ENCODE measurements at regions not wholly inside any gene's neighbourhood (a gene's known extent, or its start where the extent isn't known, plus 50 kb on each side); places are given as distances from the start of the nearest gene placed in this dataset.

DNA sequence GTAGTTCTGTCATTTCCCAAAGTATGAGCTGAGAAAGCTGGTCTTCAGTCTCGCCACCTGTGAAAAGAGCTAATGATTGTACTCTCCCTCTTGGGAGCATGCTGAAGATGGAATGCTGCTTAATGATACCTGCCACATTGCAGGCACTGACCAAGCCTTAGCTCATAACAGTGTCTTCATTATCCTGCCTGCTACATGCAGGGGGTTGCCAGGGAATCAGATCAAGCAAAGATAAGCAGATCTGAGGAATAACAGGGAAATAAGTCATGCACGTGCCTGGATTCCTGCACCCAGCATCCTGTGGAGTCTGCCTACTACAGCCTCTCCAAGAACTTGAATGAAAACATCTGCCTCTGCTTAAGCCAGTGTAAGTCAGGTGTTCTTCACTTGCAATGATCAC lies 667.3 kb downstream of the NPHP4 start:
- TF ChIP-seq, protein P1, sequence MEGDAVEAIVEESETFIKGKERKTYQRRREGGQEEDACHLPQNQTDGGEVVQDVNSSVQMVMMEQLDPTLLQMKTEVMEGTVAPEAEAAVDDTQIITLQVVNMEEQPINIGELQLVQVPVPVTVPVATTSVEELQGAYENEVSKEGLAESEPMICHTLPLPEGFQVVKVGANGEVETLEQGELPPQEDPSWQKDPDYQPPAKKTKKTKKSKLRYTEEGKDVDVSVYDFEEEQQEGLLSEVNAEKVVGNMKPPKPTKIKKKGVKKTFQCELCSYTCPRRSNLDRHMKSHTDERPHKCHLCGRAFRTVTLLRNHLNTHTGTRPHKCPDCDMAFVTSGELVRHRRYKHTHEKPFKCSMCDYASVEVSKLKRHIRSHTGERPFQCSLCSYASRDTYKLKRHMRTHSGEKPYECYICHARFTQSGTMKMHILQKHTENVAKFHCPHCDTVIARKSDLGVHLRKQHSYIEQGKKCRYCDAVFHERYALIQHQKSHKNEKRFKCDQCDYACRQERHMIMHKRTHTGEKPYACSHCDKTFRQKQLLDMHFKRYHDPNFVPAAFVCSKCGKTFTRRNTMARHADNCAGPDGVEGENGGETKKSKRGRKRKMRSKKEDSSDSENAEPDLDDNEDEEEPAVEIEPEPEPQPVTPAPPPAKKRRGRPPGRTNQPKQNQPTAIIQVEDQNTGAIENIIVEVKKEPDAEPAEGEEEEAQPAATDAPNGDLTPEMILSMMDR (IDR thresholded peaks at IDR 0.05; ENCODE audit: unreplicated experiment in 3 of 3) = no peak
- H3K4me1 Mint-ChIP-seq = no peaks in the 10 kb centered on the region
- no peak overlapping the region for H3K4me3 Mint-ChIP-seq
- H3K27ac Mint-ChIP-seq = no peak overlapping the region
- H3K27me3 Mint-ChIP-seq (ENCODE audit: low read depth) = peaks cover 21% of the 10 kb centered on the region
- H3K36me3 Mint-ChIP-seq (ENCODE audit: low read depth) = no peaks in the 10 kb centered on the region
- H3K9me3 Mint-ChIP-seq = peaks cover 12% of the 10 kb centered on the region

DNA sequence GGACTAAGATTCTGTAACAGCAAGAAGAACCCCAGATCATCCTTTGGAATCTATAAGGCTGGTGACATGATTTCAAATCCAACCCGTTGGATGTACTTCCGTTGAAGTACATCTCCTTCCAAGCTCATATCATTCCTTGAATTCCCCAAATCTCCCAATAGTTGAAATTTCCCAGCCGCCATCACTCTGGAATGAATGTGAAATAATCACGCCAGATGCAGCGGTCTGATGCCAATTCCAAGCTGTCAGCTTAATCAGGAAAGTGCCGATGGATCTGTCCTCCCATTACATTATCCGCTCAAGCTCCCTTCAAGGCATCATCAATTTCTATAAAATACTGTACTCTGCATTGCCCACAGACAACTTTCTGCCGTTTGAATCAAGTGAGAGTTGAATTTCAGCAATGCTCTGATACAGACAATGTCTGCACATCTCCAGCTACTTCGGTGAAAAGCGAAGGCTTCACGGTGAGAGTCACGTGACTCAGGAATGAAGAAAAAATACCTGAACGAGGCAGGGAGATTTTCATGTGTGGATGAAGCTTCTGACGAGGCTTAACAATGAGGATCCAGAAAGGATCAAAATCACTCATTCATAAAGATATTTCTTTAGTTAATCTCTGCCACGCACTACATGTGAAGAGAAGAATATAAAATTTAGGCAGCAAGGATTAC lies 663.9 kb downstream of the AJAP1 start:
- Mint-ChIP-seq H3K9me3 (peaks cover 6% of the 10 kb centered on the region), H3K27ac (no peak overlapping the region), H3K36me3 (ENCODE audit: low read depth) (no peaks in the 10 kb centered on the region), H3K4me3 (no peak overlapping the region), H3K27me3 (ENCODE audit: low read depth) (peaks cover 32% of the 10 kb centered on the region), H3K4me1 (no peaks in the 10 kb centered on the region)
- TF ChIP-seq, protein P1 (IDR thresholded peaks at IDR 0.05; ENCODE audit: unreplicated experiment in 3 of 3) = no peak

DNA sequence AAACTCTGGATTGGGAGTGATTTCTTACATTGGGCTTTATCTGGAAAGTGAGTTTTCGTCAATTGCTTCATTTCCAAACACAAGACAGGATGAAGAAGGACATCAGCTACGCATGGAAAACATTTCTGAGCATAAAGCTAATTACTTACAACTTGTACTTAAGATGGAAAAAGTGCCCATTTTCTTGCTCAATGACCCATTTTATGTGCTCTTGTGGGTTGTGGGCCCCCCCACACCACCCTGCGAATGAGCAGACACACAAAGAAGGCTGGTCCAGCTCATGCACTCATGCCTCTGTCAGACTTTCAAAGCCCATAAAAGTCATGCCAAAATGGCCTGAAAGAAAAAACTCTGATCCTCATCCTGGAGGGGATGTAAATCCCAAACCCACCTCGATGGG lies 663.0 kb downstream of the AJAP1 start:
- Mint-ChIP-seq H3K36me3 (ENCODE audit: low read depth) (no peaks in the 10 kb centered on the region), H3K27me3 (ENCODE audit: low read depth) (peaks cover 40% of the 10 kb centered on the region), H3K4me3 (no peak overlapping the region), H3K9me3 (peaks cover 6% of the 10 kb centered on the region), H3K4me1 (no peaks in the 10 kb centered on the region), H3K27ac (no peak overlapping the region)
- TF ChIP-seq, protein P1 (IDR thresholded peaks at IDR 0.05; ENCODE audit: unreplicated experiment in 3 of 3) = no peak

DNA sequence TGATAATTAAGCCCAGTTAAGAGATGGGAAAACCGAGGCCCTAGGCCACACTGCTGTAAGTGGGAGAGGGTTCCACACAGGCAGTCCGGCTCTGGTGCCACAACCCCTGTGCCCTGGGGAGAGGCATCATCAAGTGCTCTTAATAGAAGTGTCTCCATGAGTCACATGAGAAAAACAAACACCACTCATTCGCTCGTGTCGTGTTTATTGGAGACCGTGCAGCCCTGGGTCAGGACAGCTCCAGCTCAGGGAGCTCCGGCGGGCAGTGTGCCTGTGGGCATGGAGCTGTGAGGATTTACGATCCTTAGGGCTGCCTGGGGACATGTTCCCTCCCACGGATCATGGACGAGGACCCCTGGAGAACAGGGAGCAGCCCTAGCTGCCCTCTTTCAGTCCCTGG lies 658.5 kb downstream of the AJAP1 start:
- H3K36me3 Mint-ChIP-seq (ENCODE audit: low read depth) = no peaks in the 10 kb centered on the region
- H3K27ac Mint-ChIP-seq = no peak overlapping the region
- H3K4me1 Mint-ChIP-seq = no peaks in the 10 kb centered on the region
- H3K27me3 Mint-ChIP-seq (ENCODE audit: low read depth) = peaks cover 41% of the 10 kb centered on the region
- no peak overlapping the region for H3K4me3 Mint-ChIP-seq
- no peaks in the 10 kb centered on the region for H3K9me3 Mint-ChIP-seq
- TF ChIP-seq, protein P1 (IDR thresholded peaks at IDR 0.05; ENCODE audit: unreplicated experiment in 3 of 3) = no peak

DNA sequence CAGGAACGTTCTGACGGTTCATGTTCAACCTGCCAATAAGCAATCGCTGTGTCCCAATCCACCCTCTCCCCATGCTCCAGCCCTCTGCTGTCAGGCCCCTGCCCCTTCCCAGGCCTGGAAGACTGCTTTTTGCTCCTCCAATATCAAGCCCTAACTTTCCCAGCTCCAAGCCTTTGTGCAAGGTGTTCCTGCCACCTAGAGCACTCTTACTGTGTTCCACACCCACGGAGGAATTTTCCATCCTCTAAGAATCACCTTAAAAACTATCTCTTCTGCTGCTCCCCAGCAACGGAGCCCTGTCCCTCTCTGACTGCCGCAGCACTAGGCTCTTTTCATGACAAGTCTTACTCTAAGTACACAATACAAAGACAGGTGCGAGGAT lies 657.9 kb downstream of the AJAP1 start:
- Mint-ChIP-seq H3K4me1 (no peaks in the 10 kb centered on the region), H3K4me3 (no peak overlapping the region), H3K9me3 (no peaks in the 10 kb centered on the region), H3K27ac (no peak overlapping the region), H3K27me3 (ENCODE audit: low read depth) (peaks cover 44% of the 10 kb centered on the region), H3K36me3 (ENCODE audit: low read depth) (no peaks in the 10 kb centered on the region)
- TF ChIP-seq, protein P1 (IDR thresholded peaks at IDR 0.05; ENCODE audit: unreplicated experiment in 3 of 3) = no peak

DNA sequence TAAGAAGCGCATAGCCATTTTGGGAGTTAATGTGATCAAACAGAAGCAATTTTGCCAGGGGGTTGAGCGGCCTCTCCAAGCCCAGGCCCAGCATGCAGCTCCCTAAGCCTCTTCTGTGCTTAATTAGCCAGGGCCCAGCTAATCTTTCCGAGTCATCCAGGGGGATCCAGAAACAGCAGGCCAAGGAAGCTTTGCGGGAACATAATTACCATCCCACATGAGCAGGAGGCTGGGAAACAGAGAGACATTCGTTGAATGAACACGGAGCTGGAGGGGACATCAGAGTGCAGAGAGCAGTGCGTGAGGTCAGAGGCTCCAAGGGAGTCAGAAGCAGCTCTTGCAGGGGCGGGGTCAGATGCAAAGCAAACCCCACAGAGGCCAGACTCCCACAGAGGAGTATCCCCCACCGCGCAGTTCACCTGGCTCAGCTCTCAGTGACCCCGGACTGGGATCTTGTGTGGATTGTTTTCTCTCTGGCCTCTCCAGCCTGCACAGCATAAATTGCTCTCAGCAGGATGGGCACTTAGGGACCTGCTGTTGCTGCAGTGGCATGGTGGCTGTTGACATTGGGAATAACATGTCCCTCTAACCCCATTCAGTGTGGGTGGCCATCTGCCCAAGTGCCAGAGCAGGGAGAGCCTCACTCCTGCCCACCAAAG lies 657.4 kb downstream of the AJAP1 start:
- H3K4me3 Mint-ChIP-seq = no peak overlapping the region
- H3K9me3 Mint-ChIP-seq = no peaks in the 10 kb centered on the region
- TF ChIP-seq, protein P1 (IDR thresholded peaks at IDR 0.05; ENCODE audit: unreplicated experiment in 3 of 3) = no peak
- H3K4me1 Mint-ChIP-seq = no peaks in the 10 kb centered on the region
- H3K27me3 Mint-ChIP-seq (ENCODE audit: low read depth) = peaks cover 45% of the 10 kb centered on the region
- no peak overlapping the region for H3K27ac Mint-ChIP-seq
- no peaks in the 10 kb centered on the region for H3K36me3 Mint-ChIP-seq (ENCODE audit: low read depth)
